ENCODE measurements at regions not wholly inside any gene's neighbourhood (a gene's known extent, or its start where the extent isn't known, plus 50 kb on each side); places are given as distances from the start of the nearest gene placed in this dataset.

DNA sequence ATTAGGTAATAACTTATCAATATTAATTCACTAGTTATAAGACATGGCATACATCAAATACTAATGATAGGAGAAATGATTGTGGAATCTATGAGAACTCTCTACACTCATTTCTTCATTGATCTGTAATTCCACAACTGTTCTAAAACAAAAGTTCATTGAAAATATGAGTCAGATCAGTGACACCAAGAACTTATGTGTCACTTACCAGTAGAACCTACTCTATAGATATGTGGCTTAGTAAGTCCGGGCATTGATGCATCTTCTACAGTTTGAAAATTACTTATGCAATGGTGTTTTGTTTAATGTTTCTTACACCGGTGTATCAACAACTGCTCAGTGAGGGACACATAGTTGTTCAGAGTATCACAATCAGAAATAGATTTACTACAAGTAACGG lies 520.3 kb downstream of the ARAP2 start:
- no peaks in the 10 kb centered on the region for H3K9me3 ChIP-seq
- no peak overlapping the region for H3K4me3 ChIP-seq (ENCODE audit: low read depth, low read length)
- H3K36me3 ChIP-seq = no peaks in the 10 kb centered on the region
- DNase-seq = no peak
- no peak for TF ChIP-seq CTCF (IDR thresholded peaks at IDR 0.05; ENCODE audit: low read depth, low read length)
- H3K27me3 ChIP-seq = no peaks in the 10 kb centered on the region
- no peaks in the 10 kb centered on the region for H3K4me1 ChIP-seq

- H3K36me3 ChIP-seq = no peaks in the 10 kb centered on the region
- peak; percentile 21 for TF ChIP-seq CTCF (IDR thresholded peaks at IDR 0.05; ENCODE audit: low read depth, low read length)
- no peaks in the 10 kb centered on the region for H3K27me3 ChIP-seq
- no peaks in the 10 kb centered on the region for H3K4me1 ChIP-seq
- no peaks in the 10 kb centered on the region for H3K9me3 ChIP-seq
- H3K4me3 ChIP-seq (ENCODE audit: low read depth, low read length) = no peak overlapping the region
- DNase-seq = no peak
These were observed 519.2 kb downstream of the ARAP2 start for GRCh38 chr4:35725131-35725530.

GRCh38 chr4:35730414-35730813 lies 513.9 kb downstream of the ARAP2 start:
- no peak for DNase-seq
- no peaks in the 10 kb centered on the region for H3K4me1 ChIP-seq
- H3K27me3 ChIP-seq = no peaks in the 10 kb centered on the region
- no peak overlapping the region for H3K4me3 ChIP-seq (ENCODE audit: low read depth, low read length)
- H3K36me3 ChIP-seq = no peaks in the 10 kb centered on the region
- no peak for TF ChIP-seq CTCF (IDR thresholded peaks at IDR 0.05; ENCODE audit: low read depth, low read length)
- no peaks in the 10 kb centered on the region for H3K9me3 ChIP-seq

DNA sequence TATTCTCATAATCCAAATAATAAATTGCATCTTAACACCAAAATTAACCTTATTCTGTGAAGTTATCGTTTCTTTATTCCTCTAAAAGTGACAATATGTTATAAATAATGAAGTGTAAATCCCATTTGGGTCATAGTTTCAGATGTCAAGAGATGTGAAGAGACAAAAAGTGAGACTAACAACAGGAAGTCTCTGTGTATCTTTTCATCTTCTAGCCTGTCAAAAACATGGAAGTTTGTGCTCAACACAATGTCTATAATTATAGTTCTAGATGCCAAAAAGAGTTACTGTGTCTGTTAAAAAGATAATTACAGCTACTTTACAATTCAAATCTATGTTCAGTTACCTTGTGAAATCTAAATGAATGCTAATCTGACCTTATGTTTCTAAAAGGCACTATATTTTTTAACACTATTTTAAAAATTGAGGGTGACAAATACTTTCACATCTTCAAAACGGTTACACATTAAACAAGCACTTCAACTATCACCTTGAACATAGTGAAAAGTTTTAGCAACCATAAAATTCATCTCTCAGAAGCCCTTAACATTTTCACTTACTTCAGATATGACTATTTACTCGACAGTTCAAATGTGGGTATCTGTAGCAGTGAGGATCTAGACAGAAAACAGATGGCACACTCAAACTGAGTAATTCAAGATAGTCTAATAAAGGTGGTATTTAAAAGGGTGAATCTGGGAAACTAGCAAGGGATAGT lies 509.8 kb downstream of the ARAP2 start:
- H3K27me3 ChIP-seq = no peaks in the 10 kb centered on the region
- no peaks in the 10 kb centered on the region for H3K4me1 ChIP-seq
- H3K4me3 ChIP-seq (ENCODE audit: low read depth, low read length) = no peak overlapping the region
- TF ChIP-seq CTCF (IDR thresholded peaks at IDR 0.05; ENCODE audit: low read depth, low read length) = no peak
- DNase-seq = no peak
- H3K36me3 ChIP-seq = no peaks in the 10 kb centered on the region
- H3K9me3 ChIP-seq = no peaks in the 10 kb centered on the region

- Histone ChIP-seq H3K4me1 (no peaks in the 10 kb centered on the region), H3K27me3 (no peaks in the 10 kb centered on the region), H3K9me3 (no peaks in the 10 kb centered on the region), H3K36me3 (no peaks in the 10 kb centered on the region), H3K4me3 (ENCODE audit: low read depth, low read length) (no peak overlapping the region)
- TF ChIP-seq CTCF (IDR thresholded peaks at IDR 0.05; ENCODE audit: low read depth, low read length) = no peak
- no peak for DNase-seq
These were observed 505.0 kb downstream of the ARAP2 start for GRCh38 chr4:35739308-35739707.

GRCh38 chr4:35754047-35754446 lies 490.3 kb downstream of the ARAP2 start:
- DNase-seq = no peak
- H3K36me3 ChIP-seq = no peaks in the 10 kb centered on the region

More at GRCh38 chr4:35754047-35754446, 490.3 kb downstream of the ARAP2 start:
- no peak for TF ChIP-seq CTCF (IDR thresholded peaks at IDR 0.05; ENCODE audit: low read depth, low read length)
- Histone ChIP-seq H3K9me3 (no peaks in the 10 kb centered on the region), H3K27me3 (no peaks in the 10 kb centered on the region), H3K4me1 (no peaks in the 10 kb centered on the region), H3K4me3 (ENCODE audit: low read depth, low read length) (no peak overlapping the region)

All from BE2C (cell line).